NCI-H2196 (cell line): ENCODE measurements at regions not wholly inside any gene's neighbourhood (a gene's known extent, or its start where the extent isn't known, plus 50 kb on each side); places are given as distances from the start of the nearest gene placed in this dataset.
"Not testable (repeated sequence)": the region's sequence is repeated elsewhere in the genome, so short reads cannot be mapped to it uniquely, and the experiment has no call there.

Experiments
- DNase-seq: peaks from one replicate; lab custom pipeline; 2025; ENCODE audit not compliant: unreplicated experiment; lab: John Stamatoyannopoulos, UW

- DNase-seq, result no peak
These were observed 214.8 kb downstream of the LURAP1L start for GRCh38 chr9:12989669-12990068.

GRCh38 chr9:12993466-12993865 is 218.6 kb downstream of the LURAP1L start:
- no peak for DNase-seq

- no peak for DNase-seq
These were observed 222.2 kb downstream of the LURAP1L start for GRCh38 chr9:12997009-12997408.

GRCh38 chr9:13001989-13002580 is 227.3 kb downstream of the LURAP1L start:
- no peak for DNase-seq

GRCh38 chr9:13002740-13003139 is 227.9 kb downstream of the LURAP1L start:
- DNase-seq, result no peak

GRCh38 chr9:13009871-13010270 is 235.1 kb downstream of the LURAP1L start:
- no peak for DNase-seq

GRCh38 chr9:13013991-13014883 is 239.4 kb downstream of the LURAP1L start:
- DNase-seq, result no peak

GRCh38 chr9:13017260-13017659 is 242.4 kb downstream of the LURAP1L start:
- DNase-seq, result no peak

- DNase-seq, result no peak
These were observed 245.6 kb downstream of the LURAP1L start for GRCh38 chr9:13020146-13021040.

GRCh38 chr9:13022756-13023155 is 247.9 kb downstream of the LURAP1L start:
- DNase-seq, result no peak

- DNase-seq, result no peak
These were observed 248.7 kb downstream of the LURAP1L start for GRCh38 chr9:13023498-13023897.

- no peak for DNase-seq
These were observed 252.1 kb downstream of the LURAP1L start for GRCh38 chr9:13026956-13027355.

- no peak for DNase-seq
These were observed 251.6 kb downstream of the MPDZ start for GRCh38 chr9:13027879-13028278.

- no peak for DNase-seq
These were observed 246.9 kb downstream of the MPDZ start for GRCh38 chr9:13032585-13032984.

- peak; percentile 92 for DNase-seq
These were observed 245.4 kb downstream of the MPDZ start for GRCh38 chr9:13033959-13034693.

GRCh38 chr9:13034694-13035002 is 244.8 kb downstream of the MPDZ start:
- peak; percentile 44 for DNase-seq

GRCh38 chr9:13035822-13036221 is 243.7 kb downstream of the MPDZ start:
- no peak for DNase-seq

- DNase-seq, result not testable (repeated sequence)
These were observed 241.7 kb downstream of the MPDZ start for GRCh38 chr9:13037808-13038207.

GRCh38 chr9:13047827-13048587 is 231.5 kb downstream of the MPDZ start:
- no peak for DNase-seq

GRCh38 chr9:13049223-13049622 is 230.3 kb downstream of the MPDZ start:
- DNase-seq, result no peak
